ENCODE measurements at regions not wholly inside any gene's neighbourhood (a gene's known extent, or its start where the extent isn't known, plus 50 kb on each side); places are given as distances from the start of the nearest gene placed in this dataset.

GRCh38 chr13:29909975-29910674 is 59.7 kb upstream of the UBL3 start:
- in situ Hi-C loops (cut with HindIII; ENCODE audit: low sequenced_read_pairs): loop anchor here (25.0 kb wide), 1 partner anchor 202 kb away; no protein-coding TSS in a partner anchor

GRCh38 chr13:29909081-29909730 is 58.8 kb upstream of the UBL3 start:
- no peak for DNase-seq (ENCODE audit: low read depth, low spot score)
- TF ChIP-seq, protein P1, sequence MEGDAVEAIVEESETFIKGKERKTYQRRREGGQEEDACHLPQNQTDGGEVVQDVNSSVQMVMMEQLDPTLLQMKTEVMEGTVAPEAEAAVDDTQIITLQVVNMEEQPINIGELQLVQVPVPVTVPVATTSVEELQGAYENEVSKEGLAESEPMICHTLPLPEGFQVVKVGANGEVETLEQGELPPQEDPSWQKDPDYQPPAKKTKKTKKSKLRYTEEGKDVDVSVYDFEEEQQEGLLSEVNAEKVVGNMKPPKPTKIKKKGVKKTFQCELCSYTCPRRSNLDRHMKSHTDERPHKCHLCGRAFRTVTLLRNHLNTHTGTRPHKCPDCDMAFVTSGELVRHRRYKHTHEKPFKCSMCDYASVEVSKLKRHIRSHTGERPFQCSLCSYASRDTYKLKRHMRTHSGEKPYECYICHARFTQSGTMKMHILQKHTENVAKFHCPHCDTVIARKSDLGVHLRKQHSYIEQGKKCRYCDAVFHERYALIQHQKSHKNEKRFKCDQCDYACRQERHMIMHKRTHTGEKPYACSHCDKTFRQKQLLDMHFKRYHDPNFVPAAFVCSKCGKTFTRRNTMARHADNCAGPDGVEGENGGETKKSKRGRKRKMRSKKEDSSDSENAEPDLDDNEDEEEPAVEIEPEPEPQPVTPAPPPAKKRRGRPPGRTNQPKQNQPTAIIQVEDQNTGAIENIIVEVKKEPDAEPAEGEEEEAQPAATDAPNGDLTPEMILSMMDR (IDR thresholded peaks at IDR 0.05; ENCODE audit: low read depth, low read length): no peak
- no peak overlapping the region for H3K4me3 ChIP-seq (ENCODE audit: low read depth, low read length)
- in situ Hi-C loops (cut with HindIII; ENCODE audit: low sequenced_read_pairs): loop anchor here (25.0 kb wide), 1 partner anchor 203 kb away; no protein-coding TSS in a partner anchor

More at GRCh38 chr13:29909975-29910674, 59.7 kb upstream of the UBL3 start:
- TF ChIP-seq, protein P1 (IDR thresholded peaks at IDR 0.05; ENCODE audit: low read depth, low read length): no peak
- peak; percentile 53 for DNase-seq (ENCODE audit: low read depth, low spot score)
- no peak overlapping the region for H3K4me3 ChIP-seq (ENCODE audit: low read depth, low read length)

GRCh38 chr13:29908416-29909080 is 58.1 kb upstream of the UBL3 start:
- in situ Hi-C loops (cut with HindIII; ENCODE audit: low sequenced_read_pairs): loop anchor here (25.0 kb wide), 1 partner anchor 204 kb away; no protein-coding TSS in a partner anchor
- TF ChIP-seq, protein P1 (IDR thresholded peaks at IDR 0.05; ENCODE audit: low read depth, low read length): no peak
- no peak overlapping the region for H3K4me3 ChIP-seq (ENCODE audit: low read depth, low read length)
- peak; percentile 47 for DNase-seq (ENCODE audit: low read depth, low spot score)

- no peak overlapping the region for H3K4me3 ChIP-seq (ENCODE audit: low read depth, low read length)
- in situ Hi-C loops (cut with HindIII; ENCODE audit: low sequenced_read_pairs): loop anchor here (25.0 kb wide), 1 partner anchor 205 kb away; no protein-coding TSS in a partner anchor
- TF ChIP-seq, protein P1 (IDR thresholded peaks at IDR 0.05; ENCODE audit: low read depth, low read length): no peak
- no peak for DNase-seq (ENCODE audit: low read depth, low spot score)
Observed at GRCh38 chr13:29907670-29908069, 57.3 kb upstream of the UBL3 start.

DNA sequence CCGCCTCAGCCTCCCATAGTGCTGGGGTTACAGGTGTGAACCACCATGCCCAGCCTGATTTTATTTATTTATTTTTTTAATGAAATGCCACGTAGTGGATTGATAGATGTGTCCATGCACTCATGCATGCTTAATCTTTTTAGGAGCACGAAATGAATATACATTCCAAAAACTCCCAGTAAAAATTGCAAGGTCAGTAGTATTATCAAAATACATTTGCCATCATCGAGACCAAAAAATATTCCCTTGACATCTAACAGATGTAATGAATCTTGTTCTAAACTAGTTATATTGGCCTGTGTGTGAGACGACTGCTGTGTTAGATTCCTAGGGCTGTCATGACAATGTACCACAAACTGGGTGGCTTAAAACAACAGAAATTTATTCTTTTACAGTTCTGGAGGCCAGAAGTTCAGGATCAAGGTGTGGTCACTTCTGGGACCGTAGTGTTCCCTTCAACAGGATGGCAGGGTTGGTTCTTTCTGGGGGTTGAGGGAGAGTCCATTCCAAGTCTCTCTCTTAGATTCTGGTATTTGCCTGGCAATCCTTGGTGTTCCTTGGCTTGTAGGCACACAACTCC is 56.1 kb upstream of the UBL3 start:
- H3K4me3 ChIP-seq (ENCODE audit: low read depth, low read length): no peak overlapping the region
- TF ChIP-seq, protein P1 (IDR thresholded peaks at IDR 0.05; ENCODE audit: low read depth, low read length): no peak
- in situ Hi-C loops (cut with HindIII; ENCODE audit: low sequenced_read_pairs): loop anchor here (25.0 kb wide), 1 partner anchor 206 kb away; no protein-coding TSS in a partner anchor
- DNase-seq (ENCODE audit: low read depth, low spot score): no peak

GRCh38 chr13:29905845-29906244 is 55.4 kb upstream of the UBL3 start:
- TF ChIP-seq, protein P1 (IDR thresholded peaks at IDR 0.05; ENCODE audit: low read depth, low read length): no peak
- no peak overlapping the region for H3K4me3 ChIP-seq (ENCODE audit: low read depth, low read length)
- DNase-seq (ENCODE audit: low read depth, low spot score): peak; percentile 48
- in situ Hi-C loops (cut with HindIII; ENCODE audit: low sequenced_read_pairs): loop anchor here (25.0 kb wide), 1 partner anchor 206 kb away; no protein-coding TSS in a partner anchor

Data from astrocyte of the spinal cord (primary cell).